Astrocyte (in vitro differentiated cells and primary cell): ENCODE measurements at regions not wholly inside any gene's neighbourhood (a gene's known extent, or its start where the extent isn't known, plus 50 kb on each side); places are given as distances from the start of the nearest gene placed in this dataset.

ENCODE experiments used
- CTCF ChIP-seq: IDR thresholded peaks from 2 replicates; pipeline ENCODE4 v1.5.1; 2011; ENCODE audit warnings: low read depth, mild to moderate bottlenecking, inconsistent platforms, low read length, moderate library complexity; ENCODE audit not compliant: insufficient read depth
- EZH2 ChIP-seq: IDR thresholded peaks from 2 replicates; pipeline ENCODE4 v1.6.1; 2012; ENCODE audit warnings: mild to moderate bottlenecking, low read length, inconsistent platforms; ENCODE audit not compliant: insufficient read depth

GRCh38 chr5:125138266-125138665, 391.8 kb upstream of the ZNF608 start:
- TF ChIP-seq CTCF, result no peak
- no peak for TF ChIP-seq EZH2
